ENCODE measurements at regions not wholly inside any gene's neighbourhood (a gene's known extent, or its start where the extent isn't known, plus 50 kb on each side); places are given as distances from the start of the nearest gene placed in this dataset.

DNA sequence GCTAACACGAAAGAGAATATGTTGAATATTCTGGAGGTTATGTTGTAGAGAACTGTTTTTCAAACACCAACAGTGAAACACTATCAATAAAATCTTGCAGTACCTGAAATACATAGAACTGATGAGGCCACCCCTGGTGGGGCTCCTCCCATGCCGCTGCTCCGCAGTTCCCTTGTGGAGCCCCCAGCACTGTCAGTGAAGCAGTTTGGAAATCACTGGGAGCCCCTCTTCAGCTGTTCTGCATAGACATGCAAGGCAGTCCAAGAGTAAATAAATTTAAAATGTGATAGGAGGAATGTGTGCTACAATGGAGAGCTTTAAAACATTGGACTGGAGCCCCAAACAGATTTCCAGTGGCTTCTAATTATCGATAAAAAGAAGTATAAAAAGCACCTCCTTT, 189.4 kb downstream of the FNDC1 start:
- Mint-ChIP-seq H3K9me3 (no peaks in the 10 kb centered on the region), H3K4me3 (no peak overlapping the region), H3K27me3 (peaks cover 28% of the 10 kb centered on the region), H3K27ac (ENCODE audit: low read depth) (no peak overlapping the region), H3K36me3 (ENCODE audit: insufficient read depth) (no peaks in the 10 kb centered on the region), H3K4me1 (no peaks in the 10 kb centered on the region)
- ATAC-seq (replicated peaks; ENCODE audit: extremely low read depth, poor library complexity, severe bottlenecking): no peak
- DNase-seq (ENCODE audit: low spot score in 2 of 2): no peak

DNA sequence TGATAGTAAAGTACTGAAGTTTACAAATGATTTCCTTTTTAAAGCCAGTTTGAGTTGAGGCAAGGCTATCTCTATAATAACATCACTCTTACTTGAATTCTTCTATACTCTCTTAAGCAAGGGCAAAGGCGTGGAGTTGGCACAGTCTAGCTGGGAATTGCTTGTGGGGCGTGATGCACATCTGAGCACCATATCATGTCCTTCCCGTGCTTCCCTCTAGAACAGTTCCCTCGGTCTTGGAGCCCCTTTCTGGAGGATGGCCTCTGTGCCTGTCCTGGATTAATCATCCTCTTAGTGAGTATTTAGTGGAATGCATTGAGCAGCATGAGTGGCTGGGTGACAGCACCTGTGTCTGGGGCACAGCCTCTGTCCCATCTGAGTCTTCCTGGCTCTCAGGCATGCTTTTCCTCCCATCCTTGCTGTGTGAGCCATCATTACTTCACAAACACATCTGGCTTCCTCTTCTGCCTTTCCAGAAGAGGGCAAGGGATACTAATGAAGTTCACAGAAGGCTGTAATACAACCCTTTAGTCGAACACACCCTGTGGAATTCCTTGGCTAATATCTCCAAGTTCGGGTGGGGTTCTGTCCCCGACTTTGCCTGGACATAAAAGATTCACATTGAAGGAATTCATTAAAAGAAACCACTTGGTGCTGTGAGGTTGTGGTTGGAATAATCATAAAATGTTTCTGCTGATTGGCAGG, 188.2 kb downstream of the FNDC1 start:
- no peak overlapping the region for H3K27ac Mint-ChIP-seq (ENCODE audit: low read depth)
- ATAC-seq (replicated peaks; ENCODE audit: extremely low read depth, poor library complexity, severe bottlenecking): no peak
- no peak overlapping the region for H3K4me3 Mint-ChIP-seq
- no peaks in the 10 kb centered on the region for H3K9me3 Mint-ChIP-seq
- H3K4me1 Mint-ChIP-seq: no peaks in the 10 kb centered on the region
- H3K27me3 Mint-ChIP-seq: peaks cover 37% of the 10 kb centered on the region
- H3K36me3 Mint-ChIP-seq (ENCODE audit: insufficient read depth): no peaks in the 10 kb centered on the region
- DNase-seq (ENCODE audit: low spot score in 2 of 2): no peak

DNA sequence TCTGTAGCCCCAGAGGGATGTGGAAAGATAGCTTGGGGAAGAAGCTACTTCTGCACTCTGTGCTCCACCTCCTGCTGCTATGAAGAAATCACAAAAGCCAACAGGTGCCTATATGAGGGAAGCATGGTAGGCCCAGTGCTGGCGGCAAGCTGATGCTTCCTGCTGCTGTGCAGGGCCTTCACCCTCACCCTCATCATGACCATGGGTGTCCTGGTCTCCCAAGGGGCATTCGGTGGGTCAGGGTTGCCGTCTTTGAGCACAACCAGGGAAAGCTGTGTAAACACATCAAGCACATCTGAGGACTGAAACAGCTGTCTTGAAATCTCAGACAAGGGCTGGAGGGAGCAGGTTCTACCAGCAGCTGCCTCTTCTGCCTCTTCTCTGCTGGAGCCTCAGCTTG, 184.0 kb downstream of the FNDC1 start:
- no peaks in the 10 kb centered on the region for H3K36me3 Mint-ChIP-seq (ENCODE audit: insufficient read depth)
- H3K4me1 Mint-ChIP-seq: no peaks in the 10 kb centered on the region
- H3K4me3 Mint-ChIP-seq: no peak overlapping the region
- ATAC-seq (replicated peaks; ENCODE audit: extremely low read depth, poor library complexity, severe bottlenecking): no peak
- no peaks in the 10 kb centered on the region for H3K9me3 Mint-ChIP-seq
- H3K27ac Mint-ChIP-seq (ENCODE audit: low read depth): no peak overlapping the region
- peaks cover 74% of the 10 kb centered on the region for H3K27me3 Mint-ChIP-seq
- no peak for DNase-seq (ENCODE audit: low spot score in 2 of 2)

DNA sequence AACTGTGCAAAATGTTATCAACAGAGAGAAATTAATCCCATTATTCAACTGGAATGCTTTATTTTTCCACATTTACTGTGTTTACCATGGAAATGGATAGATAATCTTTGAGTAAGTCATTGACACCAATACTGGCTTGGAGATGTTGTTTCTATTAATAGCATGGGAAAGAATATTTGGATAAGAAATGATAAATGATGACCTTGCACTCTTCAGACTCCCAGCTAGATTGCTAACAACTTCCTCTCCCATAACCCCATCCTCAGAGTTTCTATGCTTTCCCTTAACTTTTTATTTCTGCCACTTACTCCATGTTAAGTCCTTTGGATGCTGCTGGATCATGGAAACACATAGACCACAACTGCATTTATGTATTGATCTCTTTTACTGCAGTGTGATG, 182.5 kb downstream of the FNDC1 start:
- Mint-ChIP-seq H3K4me3 (no peak overlapping the region), H3K36me3 (ENCODE audit: insufficient read depth) (no peaks in the 10 kb centered on the region), H3K27ac (ENCODE audit: low read depth) (no peak overlapping the region), H3K27me3 (peaks cover 61% of the 10 kb centered on the region), H3K4me1 (no peaks in the 10 kb centered on the region), H3K9me3 (no peaks in the 10 kb centered on the region)
- DNase-seq (ENCODE audit: low spot score in 2 of 2) (no peak), ATAC-seq (replicated peaks; ENCODE audit: extremely low read depth, poor library complexity, severe bottlenecking) (no peak)

DNA sequence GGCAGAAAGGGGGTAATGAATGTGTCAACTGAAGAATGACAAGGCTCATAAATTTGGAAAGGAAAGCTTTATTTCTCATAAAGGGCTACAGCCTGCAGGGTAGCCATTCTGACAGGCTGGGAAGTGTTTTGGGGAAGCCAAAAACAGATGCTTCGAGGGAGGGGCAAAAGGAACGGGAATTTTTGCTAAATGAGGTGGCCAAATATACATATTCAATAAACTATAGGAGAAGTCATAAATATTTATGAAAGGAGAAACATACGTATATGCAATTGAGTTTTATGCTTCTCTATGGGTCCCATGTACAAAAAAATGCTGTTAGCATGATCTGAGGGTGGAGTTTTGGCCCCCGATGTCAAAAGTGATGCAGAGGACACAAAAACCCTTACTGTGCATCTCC, 180.7 kb downstream of the FNDC1 start:
- no peak for ATAC-seq (replicated peaks; ENCODE audit: extremely low read depth, poor library complexity, severe bottlenecking)
- no peaks in the 10 kb centered on the region for H3K36me3 Mint-ChIP-seq (ENCODE audit: insufficient read depth)
- H3K4me1 Mint-ChIP-seq: no peaks in the 10 kb centered on the region
- no peak for DNase-seq (ENCODE audit: low spot score in 2 of 2)
- peaks cover 46% of the 10 kb centered on the region for H3K27me3 Mint-ChIP-seq
- H3K4me3 Mint-ChIP-seq: no peak overlapping the region
- H3K9me3 Mint-ChIP-seq: no peaks in the 10 kb centered on the region
- no peak overlapping the region for H3K27ac Mint-ChIP-seq (ENCODE audit: low read depth)

DNA sequence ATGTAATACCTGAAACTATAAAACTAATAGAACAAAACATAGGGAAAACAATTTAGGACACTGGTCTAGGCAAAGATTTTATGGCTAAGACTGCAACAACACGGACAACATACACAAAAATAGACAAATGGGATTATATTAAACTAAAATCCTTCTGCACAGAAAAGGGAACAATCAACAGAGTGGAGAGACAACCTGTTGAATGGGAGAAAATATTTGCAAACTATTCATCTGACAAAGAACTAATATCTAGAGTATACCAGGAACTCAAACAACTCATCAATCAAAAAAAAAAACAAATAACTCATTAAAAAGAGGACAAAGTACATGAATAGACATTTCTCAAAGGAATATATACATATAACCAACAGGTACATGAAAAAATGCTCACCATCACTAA, 174.5 kb downstream of the FNDC1 start:
- no peak overlapping the region for H3K27ac Mint-ChIP-seq (ENCODE audit: low read depth)
- ATAC-seq (replicated peaks; ENCODE audit: extremely low read depth, poor library complexity, severe bottlenecking): no peak
- peaks cover 19% of the 10 kb centered on the region for H3K9me3 Mint-ChIP-seq
- H3K4me3 Mint-ChIP-seq: no peak overlapping the region
- no peaks in the 10 kb centered on the region for H3K4me1 Mint-ChIP-seq
- no peak for DNase-seq (ENCODE audit: low spot score in 2 of 2)
- H3K36me3 Mint-ChIP-seq (ENCODE audit: insufficient read depth): no peaks in the 10 kb centered on the region
- H3K27me3 Mint-ChIP-seq: peaks cover 39% of the 10 kb centered on the region

DNA sequence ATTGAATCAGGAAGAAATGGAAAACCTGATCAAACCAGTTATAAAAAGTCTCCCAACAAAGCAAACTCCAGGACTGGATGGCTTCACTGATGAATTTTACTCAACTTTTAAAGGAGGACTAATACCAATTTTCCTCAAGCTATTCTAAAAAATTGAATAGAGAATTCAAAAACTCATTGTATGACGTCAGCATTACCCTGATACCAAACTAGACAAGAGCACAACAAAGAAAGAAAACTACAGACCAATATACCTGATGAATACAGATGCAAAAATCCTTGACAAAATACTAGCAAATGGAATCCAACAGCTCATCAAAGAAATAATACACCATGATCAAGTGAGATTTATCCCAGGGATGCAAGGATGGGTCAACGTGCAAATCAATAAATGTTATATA, 172.9 kb downstream of the FNDC1 start:
- Mint-ChIP-seq H3K27ac (ENCODE audit: low read depth) (no peak overlapping the region), H3K36me3 (ENCODE audit: insufficient read depth) (no peaks in the 10 kb centered on the region), H3K4me1 (no peaks in the 10 kb centered on the region), H3K27me3 (peaks cover 47% of the 10 kb centered on the region), H3K9me3 (peaks cover 24% of the 10 kb centered on the region), H3K4me3 (no peak overlapping the region)
- DNase-seq (ENCODE audit: low spot score in 2 of 2) (no peak), ATAC-seq (replicated peaks; ENCODE audit: extremely low read depth, poor library complexity, severe bottlenecking) (no peak)

DNA sequence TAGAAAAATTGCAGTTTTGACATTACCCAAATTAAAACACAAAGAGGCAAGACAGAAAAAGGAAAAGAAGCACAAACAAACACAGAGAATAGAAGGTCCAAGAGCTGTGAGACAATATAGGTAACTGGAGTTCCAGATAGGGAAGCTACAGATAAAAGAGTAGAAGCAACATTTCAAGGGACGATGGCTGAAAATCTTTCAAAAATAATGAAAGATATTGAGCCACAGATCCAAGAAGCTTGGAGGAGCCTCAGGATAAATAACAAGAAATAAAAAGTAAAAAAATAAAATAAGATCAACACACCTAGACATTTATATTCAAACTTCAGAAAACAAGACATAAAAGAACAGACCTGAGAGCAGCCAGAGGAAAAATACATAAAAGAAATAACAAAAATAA, 164.9 kb downstream of the FNDC1 start:
- no peak for ATAC-seq (replicated peaks; ENCODE audit: extremely low read depth, poor library complexity, severe bottlenecking)
- Mint-ChIP-seq H3K27ac (ENCODE audit: low read depth) (no peak overlapping the region), H3K4me3 (no peak overlapping the region), H3K27me3 (peaks cover 56% of the 10 kb centered on the region), H3K9me3 (peaks cover 20% of the 10 kb centered on the region), H3K36me3 (ENCODE audit: insufficient read depth) (peaks cover 3% of the 10 kb centered on the region), H3K4me1 (no peaks in the 10 kb centered on the region)
- DNase-seq (ENCODE audit: low spot score in 2 of 2): no peak

DNA sequence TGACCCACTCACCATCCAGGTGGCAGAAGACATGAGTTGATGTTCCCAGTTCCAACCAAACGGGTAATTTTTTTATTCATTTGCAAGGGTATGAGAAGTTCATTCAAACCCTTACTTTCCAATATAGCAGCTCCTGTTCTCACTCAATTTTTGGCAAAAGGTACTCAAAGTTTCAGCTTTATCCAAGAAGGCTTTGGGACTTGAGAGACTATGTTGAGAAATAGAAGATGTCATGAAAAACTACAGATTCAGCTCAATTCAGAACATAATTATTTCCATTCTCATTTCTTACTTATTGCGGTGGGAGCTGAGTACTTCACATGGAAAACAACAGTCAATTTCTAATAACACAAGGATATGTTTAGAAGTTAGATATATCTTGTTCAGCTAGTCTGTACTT, 162.3 kb downstream of the FNDC1 start:
- H3K9me3 Mint-ChIP-seq: peaks cover 6% of the 10 kb centered on the region
- ATAC-seq (replicated peaks; ENCODE audit: extremely low read depth, poor library complexity, severe bottlenecking) (no peak), DNase-seq (ENCODE audit: low spot score in 2 of 2) (no peak)
- H3K27me3 Mint-ChIP-seq: peaks cover 57% of the 10 kb centered on the region
- no peak overlapping the region for H3K4me3 Mint-ChIP-seq
- no peak overlapping the region for H3K27ac Mint-ChIP-seq (ENCODE audit: low read depth)
- H3K36me3 Mint-ChIP-seq (ENCODE audit: insufficient read depth): peaks cover 3% of the 10 kb centered on the region
- no peaks in the 10 kb centered on the region for H3K4me1 Mint-ChIP-seq

DNA sequence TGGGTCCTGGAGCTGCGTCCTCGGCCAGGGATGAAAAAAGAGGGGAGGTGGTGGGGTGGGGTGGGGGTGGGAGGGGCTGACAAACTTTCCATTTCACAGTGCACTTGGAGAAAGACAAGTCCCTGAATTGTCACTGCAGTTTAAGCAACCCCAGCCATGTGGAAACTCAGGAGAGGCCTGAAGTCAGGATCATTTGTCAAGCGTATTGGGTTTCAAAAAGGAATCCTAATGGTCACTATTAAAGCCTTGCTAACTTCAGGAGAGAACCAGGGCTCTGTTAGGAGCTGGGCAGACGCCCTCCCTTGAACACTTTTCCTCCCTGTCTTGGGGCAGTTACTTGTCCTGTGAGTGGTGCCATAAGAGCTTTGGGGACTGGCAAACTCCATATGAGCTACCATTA, 159.9 kb downstream of the FNDC1 start:
- no peaks in the 10 kb centered on the region for H3K4me1 Mint-ChIP-seq
- H3K9me3 Mint-ChIP-seq: peaks cover 4% of the 10 kb centered on the region
- peaks cover 51% of the 10 kb centered on the region for H3K27me3 Mint-ChIP-seq
- no peak overlapping the region for H3K4me3 Mint-ChIP-seq
- H3K27ac Mint-ChIP-seq (ENCODE audit: low read depth): no peak overlapping the region
- peaks cover 3% of the 10 kb centered on the region for H3K36me3 Mint-ChIP-seq (ENCODE audit: insufficient read depth)
- DNase-seq (ENCODE audit: low spot score in 2 of 2) (no peak), ATAC-seq (replicated peaks; ENCODE audit: extremely low read depth, poor library complexity, severe bottlenecking) (no peak)

DNA sequence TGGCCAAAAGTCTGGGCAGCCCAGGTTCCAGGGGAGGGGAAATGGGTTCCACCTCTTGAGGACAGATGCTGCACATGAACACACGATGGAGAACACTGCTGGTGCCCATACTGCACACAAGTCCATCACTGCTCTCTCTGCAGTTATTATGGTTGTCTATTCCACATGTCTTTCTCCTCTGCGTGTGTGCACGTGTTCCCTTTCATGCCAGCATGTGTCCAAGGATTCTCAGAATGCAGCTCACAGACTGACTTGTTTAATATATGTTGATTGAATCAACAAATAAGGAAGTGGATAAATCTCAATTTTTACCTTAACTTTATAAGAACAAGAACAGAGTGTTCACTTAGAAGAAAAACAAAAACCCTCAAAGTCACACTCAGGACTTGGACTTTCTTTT, 158.9 kb downstream of the FNDC1 start:
- H3K4me3 Mint-ChIP-seq: no peak overlapping the region
- ATAC-seq (replicated peaks; ENCODE audit: extremely low read depth, poor library complexity, severe bottlenecking) (no peak), DNase-seq (ENCODE audit: low spot score in 2 of 2) (no peak)
- no peaks in the 10 kb centered on the region for H3K9me3 Mint-ChIP-seq
- peaks cover 3% of the 10 kb centered on the region for H3K36me3 Mint-ChIP-seq (ENCODE audit: insufficient read depth)
- H3K27ac Mint-ChIP-seq (ENCODE audit: low read depth): no peak overlapping the region
- peaks cover 44% of the 10 kb centered on the region for H3K27me3 Mint-ChIP-seq
- no peaks in the 10 kb centered on the region for H3K4me1 Mint-ChIP-seq

DNA sequence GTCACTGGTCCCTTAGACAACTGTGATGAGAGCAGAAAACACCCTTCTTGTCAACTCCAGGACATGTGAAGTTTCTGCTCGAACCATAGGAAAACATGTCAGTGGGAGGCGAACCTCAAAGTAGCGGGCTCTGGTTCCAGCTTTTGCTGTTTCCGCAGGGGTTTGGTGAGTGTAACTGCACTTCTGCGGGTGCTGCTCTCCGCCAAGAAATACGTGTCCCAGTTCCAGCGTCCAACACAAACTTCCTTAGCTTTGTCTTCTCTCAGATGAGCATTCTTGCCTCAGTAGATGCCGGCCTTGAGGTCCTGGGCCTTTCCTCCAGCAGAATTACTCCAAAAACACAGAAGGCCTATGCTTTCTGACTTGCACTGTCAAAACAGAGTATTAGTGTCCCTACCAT, 156.3 kb downstream of the FNDC1 start:
- Mint-ChIP-seq H3K27ac (ENCODE audit: low read depth) (no peak overlapping the region), H3K36me3 (ENCODE audit: insufficient read depth) (no peaks in the 10 kb centered on the region), H3K4me3 (no peak overlapping the region), H3K27me3 (peaks cover 46% of the 10 kb centered on the region), H3K4me1 (no peaks in the 10 kb centered on the region), H3K9me3 (no peaks in the 10 kb centered on the region)
- DNase-seq (ENCODE audit: low spot score in 2 of 2) (no peak), ATAC-seq (replicated peaks; ENCODE audit: extremely low read depth, poor library complexity, severe bottlenecking) (no peak)

DNA sequence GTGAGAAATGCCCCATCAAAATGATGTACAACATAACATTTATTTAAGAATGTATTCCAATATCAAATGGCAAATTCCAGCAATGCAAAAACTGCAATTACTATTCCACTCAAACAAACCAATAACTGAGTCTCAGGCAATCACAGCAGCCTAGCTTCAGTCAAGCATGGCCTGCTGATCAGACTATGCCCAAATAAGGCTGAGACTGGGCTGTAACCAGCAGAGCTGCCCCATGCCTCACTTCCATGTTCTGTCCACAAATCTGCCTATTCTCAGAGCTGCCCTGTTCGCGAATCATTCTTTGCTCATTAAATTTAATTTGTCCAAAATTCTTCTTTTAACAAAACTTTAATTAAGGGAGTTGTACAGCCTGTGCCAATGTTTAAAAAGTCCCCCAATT, 155.4 kb downstream of the FNDC1 start:
- Mint-ChIP-seq H3K9me3 (no peaks in the 10 kb centered on the region), H3K27me3 (peaks cover 55% of the 10 kb centered on the region), H3K4me1 (no peaks in the 10 kb centered on the region), H3K36me3 (ENCODE audit: insufficient read depth) (no peaks in the 10 kb centered on the region), H3K27ac (ENCODE audit: low read depth) (no peak overlapping the region), H3K4me3 (no peak overlapping the region)
- no peak for DNase-seq (ENCODE audit: low spot score in 2 of 2)
- no peak for ATAC-seq (replicated peaks; ENCODE audit: extremely low read depth, poor library complexity, severe bottlenecking)

All from central memory CD8-positive, alpha-beta T cell (primary cell).